ENCODE measurements at regions not wholly inside any gene's neighbourhood (a gene's known extent, or its start where the extent isn't known, plus 50 kb on each side); places are given as distances from the start of the nearest gene placed in this dataset.
"Not testable (repeated sequence)": the region's sequence is repeated elsewhere in the genome, so short reads cannot be mapped to it uniquely, and the experiment has no call there.

DNA sequence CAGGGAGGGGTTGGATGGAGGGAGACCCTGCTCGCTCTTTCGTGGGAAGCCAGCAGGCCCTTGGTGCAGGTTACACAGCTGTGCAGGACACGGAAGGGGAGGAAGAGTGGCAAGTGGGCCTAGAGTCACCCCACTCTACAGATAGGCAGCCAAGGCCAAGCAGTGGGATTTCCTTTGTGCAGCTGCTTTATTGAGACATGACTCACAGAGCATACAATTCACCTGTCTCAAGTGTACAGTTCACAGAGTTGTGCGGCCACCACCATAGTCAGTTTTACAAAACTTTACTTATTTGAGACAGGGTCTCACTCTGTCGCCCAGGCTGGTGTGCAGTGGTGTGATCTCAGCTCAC lies 91.2 kb upstream of the CIBAR2 start:
- H3K79me2 ChIP-seq (ENCODE audit: insufficient read depth, low read depth), result no peaks in the 10 kb centered on the region
- H3K9ac ChIP-seq, result no peak overlapping the region
- TF ChIP-seq, protein P1, sequence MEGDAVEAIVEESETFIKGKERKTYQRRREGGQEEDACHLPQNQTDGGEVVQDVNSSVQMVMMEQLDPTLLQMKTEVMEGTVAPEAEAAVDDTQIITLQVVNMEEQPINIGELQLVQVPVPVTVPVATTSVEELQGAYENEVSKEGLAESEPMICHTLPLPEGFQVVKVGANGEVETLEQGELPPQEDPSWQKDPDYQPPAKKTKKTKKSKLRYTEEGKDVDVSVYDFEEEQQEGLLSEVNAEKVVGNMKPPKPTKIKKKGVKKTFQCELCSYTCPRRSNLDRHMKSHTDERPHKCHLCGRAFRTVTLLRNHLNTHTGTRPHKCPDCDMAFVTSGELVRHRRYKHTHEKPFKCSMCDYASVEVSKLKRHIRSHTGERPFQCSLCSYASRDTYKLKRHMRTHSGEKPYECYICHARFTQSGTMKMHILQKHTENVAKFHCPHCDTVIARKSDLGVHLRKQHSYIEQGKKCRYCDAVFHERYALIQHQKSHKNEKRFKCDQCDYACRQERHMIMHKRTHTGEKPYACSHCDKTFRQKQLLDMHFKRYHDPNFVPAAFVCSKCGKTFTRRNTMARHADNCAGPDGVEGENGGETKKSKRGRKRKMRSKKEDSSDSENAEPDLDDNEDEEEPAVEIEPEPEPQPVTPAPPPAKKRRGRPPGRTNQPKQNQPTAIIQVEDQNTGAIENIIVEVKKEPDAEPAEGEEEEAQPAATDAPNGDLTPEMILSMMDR (conservative IDR thresholded peaks at IDR 0.05; ENCODE audit: low read depth, low read length), result no peak
- no peaks in the 10 kb centered on the region for H3K4me1 ChIP-seq (ENCODE audit: low read depth, poor library complexity, severe bottlenecking)
- H3K27ac ChIP-seq, result no peak overlapping the region
- H4K20me1 ChIP-seq (ENCODE audit: insufficient read depth), result no peaks in the 10 kb centered on the region
- H3K4me2 ChIP-seq, result no peak overlapping the region
- no peak overlapping the region for H3K4me3 ChIP-seq (IDR thresholded peaks at IDR 0.05; ENCODE audit: insufficient read depth, low read depth, low read length)
- H3K27me3 ChIP-seq (ENCODE audit: insufficient read depth, low read depth), result peaks cover 77% of the 10 kb centered on the region
- no peaks in the 10 kb centered on the region for H3K36me3 ChIP-seq (ENCODE audit: insufficient read depth)
- no peak overlapping the region for H2AFZ ChIP-seq (ENCODE audit: low read depth)

DNA sequence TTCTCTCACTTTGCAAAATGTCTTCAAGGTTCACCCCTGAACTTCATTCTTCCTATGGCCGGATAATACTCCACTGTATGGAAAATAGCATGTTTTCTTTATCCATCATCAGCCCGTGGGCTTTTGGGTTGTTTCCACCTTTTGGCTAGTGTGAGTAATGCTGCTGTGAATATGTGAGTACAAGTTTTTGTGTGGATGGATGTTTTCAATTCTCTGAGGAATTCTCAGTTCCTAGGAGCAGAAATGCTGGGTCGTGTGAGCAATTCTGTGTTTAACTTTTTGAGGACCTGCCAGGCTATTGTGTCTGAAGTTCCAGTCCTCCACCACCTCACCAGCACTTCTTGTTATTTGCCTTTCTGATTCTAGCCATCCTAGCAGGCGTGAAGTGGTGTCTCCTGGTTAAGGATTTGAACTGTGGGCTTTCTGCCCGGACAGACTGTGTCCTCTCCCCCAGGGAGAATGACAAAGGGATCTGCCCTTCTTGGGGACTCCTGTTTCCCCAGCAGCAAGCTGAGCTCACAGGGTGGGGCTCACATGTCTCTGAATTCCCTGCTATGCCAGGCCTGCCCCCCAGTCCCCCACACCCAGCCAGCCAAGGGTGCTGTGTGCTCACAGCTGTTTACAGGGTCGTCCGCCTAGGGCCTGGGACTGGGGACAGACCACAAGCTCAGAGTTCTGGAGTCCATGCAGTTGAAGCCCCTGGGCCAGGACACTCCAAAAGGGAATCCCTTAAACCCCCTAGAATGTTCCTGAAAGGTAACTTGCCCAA lies 92.2 kb upstream of the CIBAR2 start:
- Histone ChIP-seq H3K4me2 (no peak overlapping the region), H3K9ac (no peak overlapping the region), H2AFZ (ENCODE audit: low read depth) (no peak overlapping the region), H4K20me1 (ENCODE audit: insufficient read depth) (no peaks in the 10 kb centered on the region), H3K4me3 (IDR thresholded peaks at IDR 0.05; ENCODE audit: insufficient read depth, low read depth, low read length) (no peak overlapping the region), H3K27me3 (ENCODE audit: insufficient read depth, low read depth) (peaks cover 67% of the 10 kb centered on the region), H3K79me2 (ENCODE audit: insufficient read depth, low read depth) (no peaks in the 10 kb centered on the region), H3K27ac (no peak overlapping the region), H3K36me3 (ENCODE audit: insufficient read depth) (no peaks in the 10 kb centered on the region), H3K4me1 (ENCODE audit: low read depth, poor library complexity, severe bottlenecking) (no peaks in the 10 kb centered on the region)
- TF ChIP-seq, protein P1 (conservative IDR thresholded peaks at IDR 0.05; ENCODE audit: low read depth, low read length), result no peak

DNA sequence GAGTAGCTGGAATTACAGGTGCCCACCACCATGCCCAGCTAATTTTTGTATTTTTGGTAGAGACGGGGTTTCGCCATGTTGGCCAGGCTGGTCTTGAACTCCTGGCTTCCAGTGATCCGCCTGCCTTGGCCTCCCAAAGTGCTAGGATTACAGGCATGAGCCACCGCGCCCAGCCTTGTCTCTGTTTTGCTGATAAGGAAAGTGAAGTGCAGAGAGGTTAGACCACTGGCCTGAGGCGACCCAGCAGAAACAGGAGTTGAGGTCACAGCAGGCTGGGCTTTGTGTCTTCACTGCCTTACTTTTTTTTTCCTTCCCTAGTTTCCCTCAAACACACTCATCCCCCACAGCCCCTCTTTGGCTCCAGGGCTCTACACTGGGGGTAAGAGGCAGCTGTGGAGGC lies 93.0 kb upstream of the CIBAR2 start:
- H3K4me1 ChIP-seq (ENCODE audit: low read depth, poor library complexity, severe bottlenecking); H3K9ac ChIP-seq; H3K4me3 ChIP-seq (IDR thresholded peaks at IDR 0.05; ENCODE audit: insufficient read depth, low read depth, low read length); H3K36me3 ChIP-seq (ENCODE audit: insufficient read depth); H2AFZ ChIP-seq (ENCODE audit: low read depth); H4K20me1 ChIP-seq (ENCODE audit: insufficient read depth); H3K79me2 ChIP-seq (ENCODE audit: insufficient read depth, low read depth); H3K27ac ChIP-seq; H3K4me2 ChIP-seq: not testable (repeated sequence)
- H3K27me3 ChIP-seq (ENCODE audit: insufficient read depth, low read depth), result peaks cover 66% of the 10 kb centered on the region

DNA sequence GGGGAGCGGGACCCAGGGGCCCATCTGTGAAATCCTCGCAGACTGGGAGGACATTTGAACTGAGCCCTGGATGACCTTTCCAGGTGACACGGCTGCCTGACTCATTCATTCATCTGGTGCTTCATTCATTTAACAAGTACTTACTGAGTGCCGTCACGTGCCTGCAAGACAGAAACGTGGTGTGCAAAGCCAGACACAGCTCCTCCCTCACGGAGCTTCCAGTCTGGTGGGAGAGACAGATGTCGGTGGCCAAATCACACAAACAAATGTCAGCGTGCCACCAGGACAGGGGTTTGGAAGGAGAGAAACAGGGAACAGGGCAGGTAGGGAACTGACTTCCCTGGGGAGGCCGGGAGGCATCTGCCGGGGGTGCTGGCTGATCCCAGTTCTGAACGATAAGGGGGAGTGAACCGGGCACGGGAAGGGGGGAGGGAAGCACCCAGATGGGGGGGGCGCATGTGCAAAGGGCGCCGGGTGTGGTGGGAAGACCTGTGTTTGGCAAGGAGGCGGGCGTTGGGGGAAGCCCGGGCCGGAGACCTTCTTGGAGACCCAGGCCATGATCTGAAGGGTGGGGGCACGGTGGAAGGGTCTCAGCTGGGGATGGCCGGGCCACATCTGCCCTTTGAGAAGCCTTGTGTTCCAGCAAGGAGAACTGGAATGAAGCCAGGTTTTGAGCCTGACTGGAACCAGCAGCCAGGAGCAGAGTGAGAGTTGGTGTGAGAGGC lies 93.6 kb upstream of the CIBAR2 start:
- H3K27ac ChIP-seq, result no peak overlapping the region

More for the DNA sequence above, 93.6 kb upstream of the CIBAR2 start:
- Histone ChIP-seq H3K36me3 (ENCODE audit: insufficient read depth) (no peaks in the 10 kb centered on the region), H3K4me1 (ENCODE audit: low read depth, poor library complexity, severe bottlenecking) (no peaks in the 10 kb centered on the region), H3K9ac (no peak overlapping the region), H2AFZ (ENCODE audit: low read depth) (no peak overlapping the region), H3K4me2 (no peak overlapping the region), H3K4me3 (IDR thresholded peaks at IDR 0.05; ENCODE audit: insufficient read depth, low read depth, low read length) (no peak overlapping the region), H3K27me3 (ENCODE audit: insufficient read depth, low read depth) (peaks cover 66% of the 10 kb centered on the region), H4K20me1 (ENCODE audit: insufficient read depth) (no peaks in the 10 kb centered on the region), H3K79me2 (ENCODE audit: insufficient read depth, low read depth) (no peaks in the 10 kb centered on the region)
- TF ChIP-seq, protein P1 (conservative IDR thresholded peaks at IDR 0.05; ENCODE audit: low read depth, low read length), result no peak

Measured in KMS-11 (cell line).